OCI-LY1 (cell line): ENCODE measurements at regions not wholly inside any gene's neighbourhood (a gene's known extent, or its start where the extent isn't known, plus 50 kb on each side); places are given as distances from the start of the nearest gene placed in this dataset.

Experiments
- H2AFZ ChIP-seq: fragments of 200-600 bp; sonication (generic), shearing (Covaris generic); 2 replicates; pipeline ENCODE4 v1.6.0; 2014; ENCODE audit warnings: antibody characterized with exemption, mild to moderate bottlenecking, low read length
- H3F3A ChIP-seq: fragments of 200-600 bp; sonication (generic), shearing (Covaris generic); 2 replicates; pipeline ENCODE4 v1.6.0; 2014; ENCODE audit warnings: mild to moderate bottlenecking, antibody characterized with exemption, low read length, moderate library complexity; ENCODE audit not compliant: insufficient read depth
- H3K27ac ChIP-seq: fragments of 200-600 bp; sonication (generic); 2 replicates; pipeline ENCODE4 v1.5.1; 2014; ENCODE audit warnings: low read length, mixed run types, mild to moderate bottlenecking, low read depth; ENCODE audit not compliant: poor library complexity, severe bottlenecking
- H3K27me3 ChIP-seq: fragments of 200-600 bp; sonication (generic); 2 replicates; pipeline ENCODE4 v1.6.0; 2014; ENCODE audit warnings: antibody characterized with exemption, mild to moderate bottlenecking, low read length, moderate library complexity; ENCODE audit not compliant: insufficient read depth
- H3K36me3 ChIP-seq: fragments of 200-600 bp; sonication (generic); 2 replicates; pipeline ENCODE4 v1.6.1; 2014; ENCODE audit warnings: mild to moderate bottlenecking, antibody characterized with exemption, low read length, moderate library complexity, mixed read lengths; ENCODE audit not compliant: insufficient read depth
- H3K4me1 ChIP-seq: fragments of 200-600 bp; sonication (generic); 2 replicates; pipeline ENCODE4 v1.5.1; 2014; ENCODE audit warnings: mild to moderate bottlenecking, low read length, moderate library complexity; ENCODE audit not compliant: insufficient read depth, severe bottlenecking
- H3K4me2 ChIP-seq: fragments of 200-600 bp; sonication (generic), shearing (Covaris generic); 2 replicates; pipeline ENCODE4 v1.6.1; 2014; ENCODE audit warnings: low read length
- H3K4me3 ChIP-seq: fragments of 200-600 bp; sonication (generic); 2 replicates; pipeline ENCODE4 v1.5.1; 2014; ENCODE audit warnings: low read length, low read depth, mild to moderate bottlenecking, mixed read lengths; ENCODE audit not compliant: poor library complexity, severe bottlenecking
- H3K79me2 ChIP-seq: fragments of 200-600 bp; shearing (Covaris generic); 2 replicates; pipeline ENCODE4 v1.6.1; 2016; ENCODE audit warnings: mixed run types, low read length, mixed read lengths; ENCODE audit not compliant: insufficient read depth
- H3K9ac ChIP-seq: fragments of 200-600 bp; sonication (generic), shearing (Covaris generic); 2 replicates; pipeline ENCODE4 v1.6.1; 2014; ENCODE audit warnings: mild to moderate bottlenecking, low read length, mixed read lengths
- H3K9me2 ChIP-seq: fragments of 200-600 bp; sonication (generic), shearing (Covaris generic); 2 replicates; pipeline ENCODE4 v1.6.1; 2014; ENCODE audit warnings: low read depth, mild to moderate bottlenecking, low read length, mixed read lengths
- H3K9me3 ChIP-seq: fragments of 200-600 bp; shearing (Covaris generic); 2 replicates; pipeline ENCODE4 v1.6.1; 2014; ENCODE audit warnings: low read length, mixed read lengths
- H4K20me1 ChIP-seq: fragments of 200-600 bp; sonication (generic), shearing (Covaris generic); 2 replicates; pipeline ENCODE4 v1.6.0; 2016; ENCODE audit warnings: mild to moderate bottlenecking, low read length; ENCODE audit not compliant: insufficient read depth
- EZH2 ChIP-seq: fragments of 200-600 bp; sonication (generic), shearing (Covaris generic); IDR thresholded peaks from 2 replicates; pipeline ENCODE4 v1.8.0; 2017; ENCODE audit warnings: borderline replicate concordance, mixed run types, mild to moderate bottlenecking, antibody characterized with exemption, low read length, moderate library complexity, mixed read lengths
- TF ChIP-seq, protein P1 (sequence below): fragments of 200-600 bp; sonication (generic), shearing (Covaris generic); IDR thresholded peaks from 2 replicates; pipeline ENCODE4 v1.5.1; 2017; ENCODE audit warnings: mild to moderate bottlenecking, antibody characterized with exemption, low read length, moderate library complexity, mixed read lengths

DNA sequence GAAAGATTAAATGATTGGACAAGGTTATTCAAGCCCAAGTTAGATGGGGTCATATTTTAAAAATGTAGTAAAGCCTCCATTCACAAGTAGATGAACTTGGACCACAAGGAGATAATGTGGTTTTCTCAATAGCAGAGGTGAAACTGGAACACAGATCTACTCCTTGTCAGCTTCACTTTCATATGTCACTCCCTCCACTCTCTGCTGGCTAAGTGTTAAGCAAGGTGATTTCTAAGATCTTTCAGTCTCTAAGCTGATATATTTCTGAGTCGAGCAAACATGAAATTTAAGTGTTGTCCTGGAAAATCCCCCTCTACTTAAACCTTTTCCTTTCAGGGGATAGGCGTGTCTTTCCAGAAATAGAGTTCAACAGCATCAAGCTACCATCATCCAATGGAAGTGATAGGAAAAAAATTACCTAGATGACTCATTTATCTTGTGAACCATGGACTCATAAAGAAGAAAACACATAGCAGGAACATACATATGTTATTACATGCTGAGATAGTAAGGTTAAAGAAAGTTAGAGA, 275.0 kb downstream of the PTEN start:
- H3F3A ChIP-seq: no peaks in the 10 kb centered on the region
- H3K9ac ChIP-seq: no peak overlapping the region
- H3K9me3 ChIP-seq: no peaks in the 10 kb centered on the region
- no peak overlapping the region for H2AFZ ChIP-seq
- H3K4me1 ChIP-seq: no peaks in the 10 kb centered on the region
- no peaks in the 10 kb centered on the region for H3K9me2 ChIP-seq
- no peak overlapping the region for H3K4me3 ChIP-seq
- H3K27ac ChIP-seq: no peak overlapping the region
- no peaks in the 10 kb centered on the region for H3K27me3 ChIP-seq
- TF ChIP-seq, protein P1, sequence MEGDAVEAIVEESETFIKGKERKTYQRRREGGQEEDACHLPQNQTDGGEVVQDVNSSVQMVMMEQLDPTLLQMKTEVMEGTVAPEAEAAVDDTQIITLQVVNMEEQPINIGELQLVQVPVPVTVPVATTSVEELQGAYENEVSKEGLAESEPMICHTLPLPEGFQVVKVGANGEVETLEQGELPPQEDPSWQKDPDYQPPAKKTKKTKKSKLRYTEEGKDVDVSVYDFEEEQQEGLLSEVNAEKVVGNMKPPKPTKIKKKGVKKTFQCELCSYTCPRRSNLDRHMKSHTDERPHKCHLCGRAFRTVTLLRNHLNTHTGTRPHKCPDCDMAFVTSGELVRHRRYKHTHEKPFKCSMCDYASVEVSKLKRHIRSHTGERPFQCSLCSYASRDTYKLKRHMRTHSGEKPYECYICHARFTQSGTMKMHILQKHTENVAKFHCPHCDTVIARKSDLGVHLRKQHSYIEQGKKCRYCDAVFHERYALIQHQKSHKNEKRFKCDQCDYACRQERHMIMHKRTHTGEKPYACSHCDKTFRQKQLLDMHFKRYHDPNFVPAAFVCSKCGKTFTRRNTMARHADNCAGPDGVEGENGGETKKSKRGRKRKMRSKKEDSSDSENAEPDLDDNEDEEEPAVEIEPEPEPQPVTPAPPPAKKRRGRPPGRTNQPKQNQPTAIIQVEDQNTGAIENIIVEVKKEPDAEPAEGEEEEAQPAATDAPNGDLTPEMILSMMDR: no peak
- no peak for TF ChIP-seq EZH2
- H3K36me3 ChIP-seq: no peaks in the 10 kb centered on the region
- H4K20me1 ChIP-seq: no peaks in the 10 kb centered on the region
- H3K4me2 ChIP-seq: no peak overlapping the region
- H3K79me2 ChIP-seq: no peaks in the 10 kb centered on the region

DNA sequence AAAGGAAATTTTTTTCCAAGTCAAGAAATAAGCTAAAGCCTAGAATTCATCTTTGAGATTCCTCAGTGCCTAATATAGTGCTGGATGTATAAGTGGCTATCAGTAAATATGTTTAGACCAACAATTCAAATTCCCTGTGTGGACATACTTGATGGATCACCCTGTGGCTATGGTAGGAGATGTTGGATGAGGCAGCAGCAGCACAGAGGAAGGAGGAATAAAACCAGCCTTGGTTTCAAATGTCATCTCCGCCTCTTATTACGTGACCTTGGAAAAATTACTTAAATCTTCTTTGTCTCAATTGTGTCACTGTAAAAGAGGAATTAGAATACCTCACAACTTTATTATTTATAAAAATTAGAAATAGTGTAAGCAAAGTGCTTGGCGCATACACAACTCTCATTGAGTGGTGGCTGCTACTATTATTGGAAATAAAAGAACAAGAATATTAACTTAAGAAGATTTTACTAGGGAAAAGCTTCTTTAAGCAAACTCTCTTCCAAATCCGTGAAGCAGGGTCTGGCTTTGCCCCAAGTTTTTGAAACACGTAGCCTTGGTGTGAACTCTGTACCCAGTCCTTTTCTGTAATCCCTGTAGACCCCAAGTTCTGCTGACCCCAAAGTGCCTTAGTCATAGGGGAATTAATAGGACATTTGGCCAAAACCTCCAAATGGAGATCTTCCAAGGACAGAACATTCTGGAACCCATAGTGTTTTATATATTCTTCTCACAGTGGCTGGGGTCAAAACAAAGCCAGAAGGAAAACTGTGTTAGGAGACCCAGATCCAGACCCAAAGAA, 283.8 kb downstream of the PTEN start:
- Histone ChIP-seq H3K4me3 (no peak overlapping the region), H3K27ac (no peak overlapping the region), H3K4me2 (no peak overlapping the region), H3K9me2 (no peaks in the 10 kb centered on the region), H3F3A (no peaks in the 10 kb centered on the region), H3K27me3 (no peaks in the 10 kb centered on the region), H2AFZ (no peak overlapping the region), H3K36me3 (no peaks in the 10 kb centered on the region), H3K9ac (no peak overlapping the region), H3K79me2 (no peaks in the 10 kb centered on the region), H3K4me1 (no peaks in the 10 kb centered on the region), H3K9me3 (no peaks in the 10 kb centered on the region), H4K20me1 (no peaks in the 10 kb centered on the region)
- no peak for TF ChIP-seq EZH2
- TF ChIP-seq, protein P1: no peak

DNA sequence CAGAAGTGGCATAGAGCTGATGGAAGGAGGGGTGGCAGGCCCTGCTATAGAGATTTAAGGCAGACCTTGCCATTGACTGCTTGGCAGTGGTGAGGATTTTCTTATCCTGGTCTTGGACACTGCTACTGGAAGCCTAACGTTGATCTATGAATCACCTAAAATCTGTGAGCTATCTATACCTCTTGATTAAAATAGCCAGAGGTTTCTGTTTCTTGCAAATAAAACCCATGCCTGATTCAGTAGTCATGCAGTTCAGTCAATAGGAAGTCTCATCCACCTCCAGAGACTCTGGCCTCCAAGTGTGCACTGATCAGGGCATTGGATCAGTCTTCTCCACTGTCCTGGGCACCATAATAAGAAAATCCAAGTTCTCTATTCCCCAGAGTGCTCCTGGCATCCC, 286.5 kb downstream of the PTEN start:
- no peaks in the 10 kb centered on the region for H3K79me2 ChIP-seq
- H3K4me2 ChIP-seq: no peak overlapping the region
- no peak for TF ChIP-seq EZH2
- TF ChIP-seq, protein P1: no peak
- no peaks in the 10 kb centered on the region for H3F3A ChIP-seq
- no peaks in the 10 kb centered on the region for H3K4me1 ChIP-seq
- no peak overlapping the region for H3K9ac ChIP-seq
- H3K27me3 ChIP-seq: no peaks in the 10 kb centered on the region
- H3K9me2 ChIP-seq: no peaks in the 10 kb centered on the region
- H4K20me1 ChIP-seq: no peaks in the 10 kb centered on the region
- no peak overlapping the region for H2AFZ ChIP-seq
- H3K4me3 ChIP-seq: no peak overlapping the region
- no peak overlapping the region for H3K27ac ChIP-seq
- no peaks in the 10 kb centered on the region for H3K9me3 ChIP-seq
- H3K36me3 ChIP-seq: no peaks in the 10 kb centered on the region
